ENCODE measurements at regions not wholly inside any gene's neighbourhood (a gene's known extent, or its start where the extent isn't known, plus 50 kb on each side); places are given as distances from the start of the nearest gene placed in this dataset.

- H3K4me3 ChIP-seq: no peak overlapping the region
- H3K4me1 ChIP-seq: no peaks in the 10 kb centered on the region
- no peaks in the 10 kb centered on the region for H3K36me3 ChIP-seq
- no peak for TF ChIP-seq CTCF (IDR thresholded peaks at IDR 0.05)
- peaks cover 0 to 8% of the 10 kb centered on the region in 2 donors for H3K9me3 ChIP-seq
- no peak overlapping the region for H3K27ac ChIP-seq
- H3K27me3 ChIP-seq: no peaks in the 10 kb centered on the region
- DNase-seq (ENCODE audit: low spot score): no peak
Measured at GRCh38 chr16:54689072-54689865, 241.4 kb upstream of the IRX5 start.

GRCh38 chr16:54688339-54688738, 242.3 kb upstream of the IRX5 start:
- Histone ChIP-seq H3K27ac (no peak overlapping the region), H3K4me3 (no peak overlapping the region), H3K4me1 (no peaks in the 10 kb centered on the region), H3K36me3 (no peaks in the 10 kb centered on the region), H3K9me3 (peaks cover 0 to 8% of the 10 kb centered on the region in 2 donors), H3K27me3 (no peaks in the 10 kb centered on the region)
- no peak for DNase-seq (ENCODE audit: low spot score)
- TF ChIP-seq CTCF (IDR thresholded peaks at IDR 0.05): no peak

DNA sequence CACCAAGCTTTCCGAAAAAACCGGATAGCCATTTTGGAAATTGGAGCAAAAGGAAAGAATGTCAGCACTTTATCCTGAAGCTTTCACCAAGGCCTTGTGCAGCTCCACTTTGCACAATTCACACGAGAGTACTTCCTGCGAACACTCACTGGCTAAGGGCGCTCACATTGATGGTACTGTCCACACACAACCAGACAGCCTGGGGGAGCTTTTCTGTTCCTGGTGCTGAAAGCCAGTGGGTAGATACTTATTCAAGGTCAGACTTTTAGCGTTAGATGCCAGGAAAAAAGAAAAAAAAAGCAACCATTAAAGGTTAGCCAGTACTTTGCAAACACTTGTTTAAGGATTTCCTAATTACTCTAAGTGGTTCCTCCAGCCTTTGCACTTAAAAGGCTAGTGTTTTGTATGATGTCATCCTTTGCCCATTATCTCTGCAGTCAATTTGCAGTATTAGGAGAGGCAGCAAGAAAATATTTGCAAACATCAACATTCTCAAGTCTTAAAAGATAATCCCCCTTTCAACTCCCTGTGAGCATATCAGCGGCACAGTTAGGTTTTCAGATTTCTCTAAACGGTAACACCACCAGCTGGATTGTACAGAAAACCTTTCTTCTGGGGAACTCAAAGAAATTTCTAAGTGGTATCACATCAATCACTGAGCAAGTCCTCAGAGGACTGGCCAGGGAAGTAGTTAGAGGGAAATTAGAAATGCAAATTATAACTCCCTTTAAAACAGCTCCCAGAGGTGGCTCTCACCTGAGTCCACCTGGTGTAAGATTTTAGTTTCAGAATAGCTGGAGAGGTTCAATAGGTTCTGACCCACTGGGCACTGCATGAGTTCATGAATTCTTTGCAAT, 243.4 kb upstream of the IRX5 start:
- TF ChIP-seq CTCF (IDR thresholded peaks at IDR 0.05): no peak
- no peak for DNase-seq (ENCODE audit: low spot score)
- no peaks in the 10 kb centered on the region for H3K4me1 ChIP-seq
- H3K9me3 ChIP-seq: no peaks in the 10 kb centered on the region
- H3K4me3 ChIP-seq: no peak overlapping the region
- no peak overlapping the region for H3K27ac ChIP-seq
- no peaks in the 10 kb centered on the region for H3K36me3 ChIP-seq
- H3K27me3 ChIP-seq: no peaks in the 10 kb centered on the region

DNA sequence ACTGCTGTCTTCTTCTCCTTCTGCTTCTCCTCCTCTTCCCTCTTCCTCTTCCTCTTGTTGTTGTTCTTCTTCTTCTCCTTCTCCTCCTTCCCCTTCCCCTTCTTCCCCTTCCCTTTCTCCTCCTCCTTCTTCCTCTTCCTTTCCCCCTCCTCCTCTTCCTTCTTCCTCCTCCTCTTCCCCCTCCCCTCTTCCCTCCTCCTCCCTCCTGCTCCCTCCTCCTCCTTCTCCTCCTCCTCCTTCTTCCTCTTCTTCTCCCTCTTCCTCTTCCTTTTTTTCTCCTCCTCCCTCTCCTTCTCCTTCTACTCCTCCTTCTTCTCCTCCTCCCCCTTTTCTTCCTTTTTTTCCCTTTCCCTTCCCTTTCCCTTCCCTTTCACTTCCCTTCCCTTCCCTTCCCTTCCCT, 245.0 kb upstream of the IRX5 start:
- DNase-seq (ENCODE audit: low spot score): no peak
- H3K27me3 ChIP-seq: no peaks in the 10 kb centered on the region
- H3K4me3 ChIP-seq: no peak overlapping the region
- H3K9me3 ChIP-seq: no peaks in the 10 kb centered on the region
- no peaks in the 10 kb centered on the region for H3K36me3 ChIP-seq
- H3K27ac ChIP-seq: no peak overlapping the region
- no peak for TF ChIP-seq CTCF (IDR thresholded peaks at IDR 0.05)
- no peaks in the 10 kb centered on the region for H3K4me1 ChIP-seq

DNA sequence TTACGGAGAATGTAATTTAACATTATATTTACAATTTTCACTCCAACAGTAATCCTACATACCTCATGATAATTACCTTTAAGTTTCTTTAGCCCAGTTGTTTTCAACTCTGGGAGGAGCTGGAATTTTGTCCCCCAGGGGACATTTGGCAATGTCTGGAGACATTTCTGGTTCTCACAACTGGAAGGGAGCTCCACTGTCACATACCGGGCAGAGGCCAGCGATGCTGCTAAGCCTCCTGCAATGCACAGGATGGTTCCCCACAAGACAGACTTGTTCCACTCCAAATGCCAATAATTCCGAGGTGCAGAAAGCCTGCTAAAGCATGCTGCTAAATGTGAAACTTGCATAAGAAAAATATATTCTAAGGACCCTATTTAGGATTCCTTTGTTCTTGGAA, 251.1 kb upstream of the IRX5 start:
- no peak for TF ChIP-seq CTCF (IDR thresholded peaks at IDR 0.05)

More for the DNA sequence above, 251.1 kb upstream of the IRX5 start:
- Histone ChIP-seq H3K36me3 (no peaks in the 10 kb centered on the region), H3K4me1 (no peaks in the 10 kb centered on the region), H3K4me3 (no peak overlapping the region), H3K27ac (no peak overlapping the region), H3K27me3 (no peaks in the 10 kb centered on the region), H3K9me3 (no peaks in the 10 kb centered on the region)
- no peak for DNase-seq (ENCODE audit: low spot score)
